Lower leg skin (tissue), 4 donors: ENCODE measurements at regions not wholly inside any gene's neighbourhood (a gene's known extent, or its start where the extent isn't known, plus 50 kb on each side); places are given as distances from the start of the nearest gene placed in this dataset.

Source experiments
- DNase-seq, 2 donors: peaks; one replicate each; pipeline ENCODE4 v3.0.0-alpha.2; 2019; ENCODE audit warnings: low spot score in 2 of 2
- H3K4me3 ChIP-seq: fragments of 200-600 bp; sonication (generic); 2 replicates; pipeline ENCODE4 v1.5.1; 2017; ENCODE audit warnings: mild to moderate bottlenecking, low read depth; ENCODE audit not compliant: poor library complexity, severe bottlenecking
- CTCF ChIP-seq, 3 donors: fragments of 450-650 bp; IDR thresholded peaks; one replicate each; pipeline ENCODE4 v1.5.1; 2016; ENCODE audit warnings: antibody characterized with exemption in 3 of 3, mild to moderate bottlenecking in 3 of 3, moderate library complexity in 2 of 3
- POLR2A ChIP-seq, 2 donors: fragments of 450-650 bp; IDR thresholded peaks; one replicate each; pipeline ENCODE4 v1.6.1; 2016 to 2017; ENCODE audit warnings: antibody characterized with exemption in 2 of 2, mild to moderate bottlenecking in 1 of 2, moderate library complexity in 1 of 2
- WGBS, 2 donors: methylation state at CpG; one replicate each; pipeline ENCODE4 v1.1.5; 2018; 5-methylcytosine and 5-hydroxymethylcytosine counted together
- intact Hi-C: fragments of 100-400 bp; cut with DNase I; formaldehyde crosslinking; loops from one replicate; pipeline ENCODE4 v1.15.0; 2023; ENCODE audit warnings: low total_unique reads

- TF ChIP-seq CTCF (IDR thresholded peaks at IDR 0.05): no peak
- no peak for TF ChIP-seq POLR2A (IDR thresholded peaks at IDR 0.05)
- H3K4me3 ChIP-seq: no peak overlapping the region
- intact Hi-C loops: no loop called here
- WGBS, 2 donors: 42 to 56% methylated on average over 7 of the region's 7 CpGs
- no peak for DNase-seq
Measured at GRCh38 chr1:173280899-173281660, 73.9 kb upstream of the TNFSF4 start.

- WGBS, 2 donors: 92 to 93% methylated on average over 3 of the region's 3 CpGs
- intact Hi-C loops: no loop called here
- TF ChIP-seq POLR2A (IDR thresholded peaks at IDR 0.05) (no peak), CTCF (IDR thresholded peaks at IDR 0.05) (no peak)
Measured at GRCh38 chr1:173285048-173285447, 77.9 kb upstream of the TNFSF4 start.

GRCh38 chr1:173287785-173288184, 80.7 kb upstream of the TNFSF4 start:
- intact Hi-C loops: no loop called here
- WGBS, 2 donors: 69 to 76% methylated on average over 1 of the region's 1 CpG
- no peak for DNase-seq
- TF ChIP-seq CTCF (IDR thresholded peaks at IDR 0.05): no peak
- no peak for TF ChIP-seq POLR2A (IDR thresholded peaks at IDR 0.05)
- H3K4me3 ChIP-seq: no peak overlapping the region

More at GRCh38 chr1:173285048-173285447, 77.9 kb upstream of the TNFSF4 start:
- no peak overlapping the region for H3K4me3 ChIP-seq
- DNase-seq: no peak

GRCh38 chr1:173293756-173294155, 86.6 kb upstream of the TNFSF4 start:
- H3K4me3 ChIP-seq: no peak overlapping the region
- TF ChIP-seq POLR2A (IDR thresholded peaks at IDR 0.05): no peak
- no peak for TF ChIP-seq CTCF (IDR thresholded peaks at IDR 0.05)
- no peak for DNase-seq
- WGBS, 2 donors: 95 to 100% methylated on average over 1 of the region's 1 CpG
- intact Hi-C loops: no loop called here

- no peak for DNase-seq
- no peak overlapping the region for H3K4me3 ChIP-seq
- intact Hi-C loops: no loop called here
- TF ChIP-seq CTCF (IDR thresholded peaks at IDR 0.05) (no peak), POLR2A (IDR thresholded peaks at IDR 0.05) (no peak)
- WGBS, 2 donors: 65 to 69% methylated on average over 2 of the region's 2 CpGs
Measured at GRCh38 chr1:173294843-173295242, 87.7 kb upstream of the TNFSF4 start.

GRCh38 chr1:173295391-173295790, 88.3 kb upstream of the TNFSF4 start:
- intact Hi-C loops: no loop called here
- no peak overlapping the region for H3K4me3 ChIP-seq
- DNase-seq: no peak
- TF ChIP-seq CTCF (IDR thresholded peaks at IDR 0.05) (no peak), POLR2A (IDR thresholded peaks at IDR 0.05) (no peak)
- 65 to 70% methylated on average over 1 of the region's 1 CpG for WGBS, 2 donors
